ENCODE measurements at regions not wholly inside any gene's neighbourhood (a gene's known extent, or its start where the extent isn't known, plus 50 kb on each side); places are given as distances from the start of the nearest gene placed in this dataset.

DNA sequence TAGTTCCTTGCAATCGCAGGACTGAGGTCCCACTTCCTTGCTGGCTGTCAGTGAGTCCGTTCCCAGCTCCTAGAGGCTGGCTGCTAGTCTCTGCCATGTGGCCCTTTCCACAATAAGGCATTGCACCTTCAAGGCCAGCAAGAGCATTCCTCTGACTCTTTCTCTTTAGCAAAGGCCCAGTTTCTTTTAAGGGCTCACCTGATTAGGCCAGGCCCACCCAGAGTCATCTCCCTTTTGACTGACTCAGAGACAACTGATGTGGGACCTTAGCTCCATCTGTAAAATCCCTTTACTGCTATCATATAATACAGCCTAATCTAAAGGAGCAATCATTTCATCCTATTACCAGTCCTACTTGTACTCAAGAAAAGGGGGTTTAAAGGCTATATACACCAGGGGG lies 278.2 kb downstream of the SLC4A3 start:
- DNase-seq = no peak

DNA sequence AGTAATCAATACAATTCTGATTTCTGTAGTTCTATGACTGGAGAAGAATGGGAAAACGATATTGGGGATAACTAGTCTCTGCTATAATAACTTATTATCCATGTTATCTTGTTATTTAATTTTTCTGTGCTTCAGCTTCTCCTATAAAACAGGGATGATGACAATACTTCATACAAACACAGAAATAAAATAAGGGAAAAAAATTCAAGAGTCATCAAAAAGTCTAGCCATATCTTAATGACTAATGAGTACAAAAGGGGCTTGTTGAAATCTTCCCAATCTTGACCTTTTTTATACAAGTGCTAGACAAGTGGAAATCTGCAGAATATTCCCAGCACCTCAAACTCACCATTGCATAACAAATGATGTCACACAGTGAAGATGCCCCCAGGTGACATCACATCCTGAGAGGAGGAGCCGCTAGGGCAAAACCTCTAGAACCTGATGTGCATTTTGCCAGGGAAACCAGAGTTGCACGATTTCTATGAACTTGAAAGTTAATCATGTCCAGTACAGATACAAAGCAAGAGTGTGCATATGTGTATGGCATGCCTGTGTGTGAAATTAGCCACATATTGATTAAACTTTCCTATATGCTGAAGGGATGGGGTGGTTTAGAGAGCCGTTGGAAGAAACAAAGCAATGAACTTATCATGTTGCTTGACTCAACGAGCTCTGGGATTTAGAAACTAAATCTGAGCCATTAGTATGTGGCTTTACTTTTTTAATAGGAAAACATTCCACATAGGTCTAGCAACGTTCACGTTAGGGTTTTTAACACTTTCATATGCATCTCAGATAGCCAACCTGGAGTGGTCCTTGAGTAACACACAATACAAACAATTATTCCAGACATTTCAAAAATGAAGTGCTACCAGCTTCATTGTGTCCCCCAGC lies 278.9 kb downstream of the SLC4A3 start:
- DNase-seq = no peak

DNA sequence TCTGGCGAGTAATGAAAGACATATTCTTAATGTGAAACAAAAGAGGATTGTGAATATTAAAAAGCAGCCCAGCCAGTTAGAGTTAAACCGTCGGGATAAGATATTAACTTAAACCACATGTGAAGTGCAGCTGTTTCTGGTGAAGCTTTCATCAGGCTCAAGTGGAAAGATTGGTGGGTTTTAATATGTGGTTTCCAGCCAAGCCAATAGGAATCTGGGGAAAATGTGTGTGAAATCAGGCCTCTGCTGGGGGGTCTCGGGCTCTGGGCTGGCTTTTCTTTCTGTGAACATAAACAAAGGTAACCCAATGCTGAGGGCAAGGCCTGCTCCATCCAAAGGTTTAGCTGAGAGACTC lies 279.6 kb downstream of the SLC4A3 start:
- no peak for DNase-seq

DNA sequence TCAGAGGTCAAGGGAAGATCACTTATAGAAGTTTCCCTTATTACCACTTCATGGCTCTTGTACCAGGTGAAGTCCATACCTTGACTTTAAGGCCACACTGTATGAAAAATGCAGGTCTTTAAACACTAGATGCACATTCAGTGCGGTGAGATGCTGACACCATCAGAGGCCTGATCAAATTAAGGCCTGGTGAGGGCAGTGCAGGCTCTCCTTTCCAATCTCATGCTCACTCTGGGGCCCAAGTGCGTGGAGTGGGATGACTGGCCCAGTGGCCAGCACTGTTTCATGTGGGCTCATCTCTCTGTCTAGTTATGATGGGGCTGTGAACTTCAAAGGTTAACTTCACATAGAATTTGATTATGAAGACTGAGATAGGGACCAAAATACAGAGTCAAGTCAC lies 281.1 kb downstream of the SLC4A3 start:
- DNase-seq = no peak

DNA sequence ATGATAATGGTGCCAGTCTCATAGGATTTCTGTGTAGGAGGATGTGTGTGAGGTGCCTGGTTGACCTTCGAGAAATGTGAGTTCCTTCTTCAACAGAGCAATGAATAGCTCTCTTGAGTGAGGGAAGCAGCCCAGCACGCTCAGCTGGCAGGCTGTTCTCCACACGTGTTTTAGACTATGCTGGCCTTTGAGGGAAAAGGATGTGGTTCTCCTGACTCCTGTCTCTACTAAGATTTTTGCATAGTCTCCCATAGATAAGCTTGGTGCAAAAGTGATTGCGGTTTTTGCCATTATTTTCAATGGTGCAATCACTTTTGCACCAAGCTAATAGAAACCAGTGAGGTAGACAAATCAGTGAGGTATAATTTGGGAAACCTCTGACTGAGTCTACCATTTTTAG lies 284.1 kb downstream of the SLC4A3 start:
- DNase-seq = no peak

DNA sequence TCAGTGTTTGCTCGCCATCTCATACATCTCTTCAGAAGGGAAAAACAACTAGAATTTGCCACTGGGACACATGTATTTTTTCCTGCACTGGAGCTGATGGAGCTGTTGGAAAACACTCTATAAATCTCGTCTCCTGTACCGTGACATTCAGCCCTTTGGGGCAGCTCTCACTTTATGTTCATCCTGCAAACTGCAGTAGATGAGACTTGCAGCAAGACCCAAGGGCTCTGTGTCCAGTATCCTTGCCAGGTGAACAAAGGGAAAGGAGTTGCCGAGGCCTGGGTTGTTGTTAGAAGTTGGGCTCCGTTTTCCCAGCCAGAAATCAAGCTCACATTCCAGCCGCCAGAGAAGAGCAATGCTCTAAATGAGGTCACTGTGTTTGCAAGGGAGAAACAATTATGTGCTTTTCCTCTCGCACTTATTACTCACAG lies 285.1 kb downstream of the SLC4A3 start:
- DNase-seq = no peak

DNA sequence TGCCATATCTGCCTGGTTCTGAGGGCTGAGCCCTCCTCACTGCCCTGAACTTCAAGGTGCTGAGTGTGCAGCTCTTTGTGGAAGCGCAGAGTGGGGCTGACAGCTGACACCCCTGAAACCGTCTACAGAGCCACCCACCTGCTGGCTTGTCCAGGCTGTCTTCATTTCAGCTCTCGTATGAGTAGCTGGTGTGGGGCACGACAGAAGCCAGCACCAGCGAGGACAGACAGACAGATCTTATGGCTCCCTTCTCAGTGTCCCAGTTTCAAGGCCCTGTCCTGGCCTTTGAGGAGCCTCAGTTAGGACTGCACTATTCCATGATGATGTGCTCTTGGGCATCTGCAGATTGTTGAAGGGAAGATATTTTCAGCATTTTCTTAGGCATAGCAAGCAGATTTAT lies 287.1 kb downstream of the SLC4A3 start:
- no peak for DNase-seq

DNA sequence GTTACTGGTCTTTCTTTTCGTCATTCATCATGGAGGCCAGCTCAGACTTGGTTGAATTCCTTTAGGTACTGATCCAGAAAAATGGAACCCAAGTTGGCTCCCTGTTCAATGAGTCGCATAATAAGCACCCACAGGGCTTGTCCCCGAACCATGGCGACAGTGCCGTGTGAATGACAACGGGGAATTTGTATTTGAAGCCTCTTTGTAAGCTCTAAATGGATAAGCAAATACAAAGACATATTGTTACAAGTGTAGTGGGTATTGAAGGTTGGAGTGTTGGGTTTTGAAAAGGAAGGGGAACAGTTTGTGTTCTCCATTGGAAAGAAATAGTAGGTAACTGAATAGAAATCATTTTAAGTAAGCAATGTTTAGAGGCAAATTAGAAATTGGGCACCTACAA lies 288.9 kb downstream of the SLC4A3 start:
- DNase-seq = no peak

DNA sequence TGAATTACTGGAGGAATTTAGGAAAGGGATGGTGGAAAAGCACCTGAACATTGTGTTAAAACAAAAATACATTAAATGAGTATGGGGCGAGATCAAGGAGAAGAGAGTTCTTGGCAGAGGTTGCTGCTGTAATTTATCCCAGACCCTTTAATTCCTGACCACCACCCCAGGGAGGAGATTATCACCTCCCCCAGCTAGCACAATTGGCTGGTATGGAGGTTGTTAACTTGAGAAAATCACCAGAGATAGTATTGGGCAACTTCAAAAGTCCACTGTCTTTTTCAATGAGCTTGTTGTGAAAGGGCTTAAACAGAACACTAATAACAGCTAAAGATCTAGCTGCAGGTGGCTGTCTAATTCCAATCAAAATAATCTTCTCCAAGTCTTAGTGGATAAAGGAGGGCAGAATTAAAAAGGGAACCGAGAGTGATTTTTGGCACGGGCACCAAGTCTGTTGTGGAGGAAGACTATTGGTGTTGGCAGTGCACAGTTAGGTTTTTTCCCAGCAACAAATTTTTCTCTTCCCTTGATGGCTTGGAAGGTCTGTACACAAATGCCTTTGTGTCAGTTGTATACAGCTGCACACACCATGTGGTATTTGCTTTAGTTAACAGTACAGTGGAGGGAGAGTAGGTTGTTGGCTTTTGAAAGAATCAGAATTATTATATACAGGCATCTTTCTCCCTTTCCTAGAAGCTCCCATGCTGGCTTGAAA lies 289.5 kb downstream of the SLC4A3 start:
- no peak for DNase-seq

DNA sequence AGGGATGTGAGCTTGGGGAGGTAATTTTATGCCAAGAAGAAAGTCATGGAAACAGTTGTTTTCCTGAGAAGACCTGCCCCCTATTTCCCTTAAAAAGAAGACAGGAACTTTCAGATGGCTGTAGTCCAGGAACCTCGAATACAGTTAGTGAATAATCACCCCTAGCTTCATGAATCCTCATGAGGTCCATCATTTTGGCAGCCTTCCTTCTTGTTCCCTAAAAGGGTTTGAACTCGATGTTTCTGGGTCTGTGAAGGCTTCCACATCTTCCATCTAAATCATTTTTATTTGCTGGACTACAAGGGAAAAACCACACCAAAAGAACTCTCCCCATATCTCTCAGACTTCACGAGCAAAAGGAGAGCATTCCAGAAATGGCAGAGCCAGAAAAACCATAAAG lies 290.8 kb downstream of the SLC4A3 start:
- no peak for DNase-seq

DNA sequence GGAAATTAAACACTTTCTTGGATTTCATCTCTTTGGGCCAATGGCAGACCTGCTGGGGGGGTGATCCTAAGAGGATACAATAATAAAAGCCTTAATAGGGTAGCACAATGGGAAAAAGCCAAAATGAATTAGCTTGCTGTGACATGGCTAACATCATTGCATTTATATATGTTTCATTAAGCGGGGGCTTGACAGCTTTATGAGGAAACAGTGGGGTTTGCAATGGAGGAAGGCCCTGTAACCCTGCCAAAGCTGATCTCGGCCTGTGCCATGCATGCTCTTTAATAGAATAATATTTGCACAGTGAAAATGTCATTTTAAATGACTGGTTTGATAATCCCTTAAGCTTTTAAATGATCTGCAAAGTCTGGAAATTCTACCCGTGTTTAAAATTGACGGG lies 291.5 kb downstream of the SLC4A3 start:
- DNase-seq = no peak

DNA sequence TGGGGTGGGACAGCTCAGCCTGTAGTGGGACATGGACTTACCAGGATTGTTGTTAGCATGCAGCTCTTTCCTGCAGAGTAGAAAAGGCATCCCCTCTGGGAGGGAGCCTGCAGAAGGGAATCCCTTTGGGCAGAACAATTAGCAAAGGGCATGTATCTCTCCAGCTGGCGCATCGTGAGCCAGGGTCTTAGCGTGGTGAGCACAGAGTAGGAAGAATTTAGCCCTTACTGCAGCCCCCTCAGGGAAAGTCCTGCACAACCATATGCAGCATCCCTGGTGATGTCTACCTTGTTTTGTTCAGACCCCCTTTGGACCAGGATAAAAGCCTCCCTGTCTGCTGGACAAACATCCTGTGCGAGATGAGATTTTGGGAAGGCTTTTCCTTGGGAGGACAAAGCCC lies 292.1 kb downstream of the SLC4A3 start:
- no peak for DNase-seq

DNA sequence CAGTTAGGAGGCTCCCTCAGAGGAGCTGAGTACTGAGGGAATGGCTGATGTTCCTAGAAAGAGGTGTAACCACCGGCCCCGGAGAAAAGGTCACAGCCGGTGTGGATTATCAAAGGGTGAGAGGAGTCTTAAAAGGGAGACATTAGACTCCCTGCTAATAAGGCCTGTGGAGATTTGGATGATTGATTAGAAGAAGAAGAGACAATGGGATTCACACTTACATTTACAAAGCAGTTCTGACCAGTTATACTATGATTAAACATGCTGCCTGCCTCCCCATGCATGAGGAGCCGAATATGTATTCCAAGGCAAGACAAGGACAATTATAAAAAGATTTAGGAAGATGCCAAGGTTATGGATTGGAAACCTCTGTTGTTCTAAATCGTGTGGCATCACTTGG lies 302.4 kb downstream of the SLC4A3 start:
- DNase-seq = no peak

DNA sequence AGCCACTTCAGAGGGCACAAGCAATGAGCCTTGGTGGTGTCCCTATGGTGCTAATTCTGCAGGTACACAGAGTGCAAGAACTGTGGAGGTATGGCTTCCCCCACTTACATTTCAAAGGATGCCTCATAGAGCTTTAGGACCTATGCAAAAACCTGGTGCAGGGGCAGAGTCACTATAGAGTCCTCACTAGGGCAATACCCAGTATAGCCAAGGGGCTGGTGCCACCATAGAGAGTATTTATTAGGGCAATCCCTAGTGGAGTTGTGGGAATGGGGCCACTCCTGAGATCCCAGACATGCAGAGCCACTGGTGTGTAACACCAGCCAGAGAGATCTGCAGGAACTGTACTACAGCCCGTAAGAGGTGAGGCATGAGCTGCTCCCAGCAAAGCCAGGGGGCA lies 312.2 kb downstream of the SLC4A3 start:
- no peak for DNase-seq

DNA sequence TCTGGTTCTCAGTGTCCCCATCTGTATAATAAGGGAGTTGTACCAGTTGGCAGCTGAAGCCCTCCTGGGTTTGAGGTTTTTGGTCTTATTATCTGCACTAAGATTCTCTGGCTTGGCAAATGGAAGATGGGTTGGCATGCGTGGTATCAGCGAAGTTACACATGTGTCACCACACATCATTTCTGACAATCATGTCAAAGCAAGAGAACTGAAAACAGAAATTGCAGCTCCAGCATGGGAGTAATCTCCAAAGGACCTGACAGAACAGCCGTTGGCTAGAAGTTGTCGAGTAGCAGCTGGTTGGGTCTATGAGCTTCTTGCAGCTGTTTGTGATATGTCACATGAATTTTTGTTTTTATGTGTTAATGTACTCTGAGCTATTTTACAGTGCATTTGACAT lies 317.4 kb downstream of the SLC4A3 start:
- DNase-seq = no peak

DNA sequence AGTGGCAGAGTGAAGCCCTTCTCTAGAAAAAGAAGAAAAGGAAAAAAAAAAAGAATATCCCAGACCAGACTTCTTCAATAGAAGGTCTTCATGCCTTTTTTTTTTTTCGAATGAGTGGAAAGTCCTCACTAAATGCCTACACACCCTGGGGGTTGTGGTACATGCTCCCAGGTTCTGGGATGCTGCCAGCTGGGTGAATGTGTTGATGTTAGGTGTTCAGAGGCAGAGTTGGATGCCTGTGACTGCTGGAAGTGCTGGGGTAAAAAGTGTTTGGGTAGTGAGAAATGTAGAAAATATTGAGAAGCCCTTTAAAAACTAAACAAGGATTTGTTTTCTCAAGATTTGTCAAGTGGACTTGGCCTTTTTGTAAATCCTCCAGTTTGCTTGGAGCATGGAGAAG lies 318.6 kb downstream of the SLC4A3 start:
- no peak for DNase-seq

DNA sequence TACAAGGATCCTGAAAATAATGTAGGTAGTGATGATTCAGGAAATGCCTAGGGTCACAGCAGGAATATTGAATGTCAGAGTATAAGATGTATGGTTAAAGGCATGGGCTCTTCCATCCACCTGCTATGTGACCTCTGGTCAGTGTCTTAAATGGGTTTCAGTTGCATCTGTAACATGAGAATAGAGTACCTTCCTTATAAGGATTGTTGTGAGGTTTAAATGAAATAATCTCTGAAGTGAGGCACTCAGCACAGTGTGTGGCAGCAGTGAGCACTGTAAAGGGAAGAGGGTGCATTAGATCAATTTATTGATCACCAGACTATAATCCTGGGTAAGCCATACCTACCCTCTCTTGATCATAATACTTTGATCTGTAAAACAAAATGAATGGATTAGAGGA lies 319.1 kb downstream of the SLC4A3 start:
- DNase-seq = no peak

DNA sequence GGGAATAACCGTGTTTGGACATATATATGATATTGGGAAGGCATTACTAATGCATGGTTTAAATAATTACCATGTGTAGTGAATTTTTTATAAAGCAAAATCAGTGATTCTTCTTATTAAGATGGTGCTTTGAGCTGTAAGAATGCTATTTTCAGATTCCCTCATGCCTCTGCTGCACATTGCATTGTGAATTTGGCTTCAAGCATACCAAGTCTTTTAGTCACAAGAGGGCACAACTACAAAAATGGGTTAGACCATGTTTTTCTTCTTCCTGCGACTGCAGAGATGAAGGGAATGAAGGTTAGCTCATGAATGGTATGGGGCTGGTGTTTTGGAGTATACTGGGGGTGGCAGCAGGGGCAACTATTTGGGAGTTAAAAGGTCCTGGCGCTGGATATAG lies 320.1 kb downstream of the SLC4A3 start:
- no peak for DNase-seq

DNA sequence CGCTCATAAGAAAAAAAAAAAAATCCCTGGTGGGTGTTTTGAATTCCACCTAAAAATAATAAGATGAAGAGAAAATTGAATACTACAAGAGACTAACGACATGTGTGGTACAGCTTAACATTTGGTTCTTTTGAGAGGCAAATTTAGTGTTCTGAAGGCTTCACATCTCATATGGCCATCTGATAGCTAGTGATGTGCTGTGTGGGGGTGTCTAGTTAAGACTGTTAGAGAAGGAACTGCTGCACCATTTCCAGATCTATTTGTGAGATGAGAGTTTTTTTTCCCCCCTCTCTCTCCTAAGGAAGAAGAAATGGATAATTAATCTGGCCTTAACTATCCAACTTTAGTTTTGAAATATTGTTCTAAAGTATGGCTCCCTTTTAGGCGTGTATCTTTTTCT lies 321.6 kb downstream of the SLC4A3 start:
- DNase-seq = no peak

DNA sequence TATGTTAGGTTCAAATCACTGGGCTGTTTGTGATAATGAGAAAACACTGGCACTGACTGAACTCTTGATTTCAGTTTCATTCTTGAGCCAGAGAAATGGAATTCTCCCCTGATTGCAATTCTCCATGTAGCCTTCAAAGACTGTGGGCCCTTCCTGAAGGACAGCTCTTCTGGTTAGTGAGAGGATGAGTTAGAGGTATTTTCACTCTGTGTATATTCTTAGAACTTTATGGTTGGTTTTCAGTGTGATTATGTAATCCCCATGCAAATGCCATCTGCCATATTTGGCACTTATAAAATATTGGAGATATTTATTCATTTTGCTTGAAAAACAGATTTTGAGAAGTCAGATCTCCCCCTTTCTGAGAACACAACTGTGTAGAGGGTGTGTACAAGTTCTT lies 323.7 kb downstream of the SLC4A3 start:
- no peak for DNase-seq

DNA sequence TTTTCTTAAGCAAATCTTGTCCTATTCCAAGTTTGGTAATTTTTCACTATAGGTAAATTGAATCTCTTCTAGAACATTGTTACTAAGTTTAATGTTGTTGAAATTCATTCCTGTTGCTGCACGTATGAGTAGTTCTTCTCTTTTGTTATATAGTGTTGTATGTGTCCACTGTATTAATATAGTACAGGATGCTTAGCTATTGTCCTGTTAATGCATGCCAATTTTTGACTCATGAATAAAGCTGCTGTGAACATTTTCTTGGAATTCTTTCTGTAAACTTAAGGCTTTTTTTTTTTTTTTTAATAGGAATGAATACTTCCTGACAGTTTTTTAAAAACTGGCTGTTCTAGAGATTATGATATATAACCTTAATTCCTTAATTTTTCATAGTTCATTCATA lies 326.9 kb downstream of the SLC4A3 start:
- no peak for DNase-seq

DNA sequence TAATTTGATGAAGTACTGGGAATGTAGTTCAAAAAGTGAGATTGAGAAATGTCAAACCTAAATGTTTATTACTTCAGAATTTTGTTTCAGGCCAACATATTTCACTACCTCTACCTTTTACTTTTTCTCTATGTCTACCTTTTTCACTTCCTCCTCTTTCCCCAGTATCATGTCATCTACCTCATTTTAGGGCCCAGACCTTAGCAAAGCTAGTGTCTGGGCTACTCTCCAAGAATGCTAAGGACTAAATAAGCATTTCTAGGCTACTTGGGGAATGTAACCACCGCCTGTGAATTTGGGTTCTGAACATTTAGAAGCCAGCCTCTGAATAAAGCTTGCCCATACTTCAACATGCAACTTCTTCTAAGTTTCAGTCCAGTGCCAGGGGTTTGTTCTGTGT lies 330.4 kb downstream of the SLC4A3 start:
- DNase-seq = no peak

DNA sequence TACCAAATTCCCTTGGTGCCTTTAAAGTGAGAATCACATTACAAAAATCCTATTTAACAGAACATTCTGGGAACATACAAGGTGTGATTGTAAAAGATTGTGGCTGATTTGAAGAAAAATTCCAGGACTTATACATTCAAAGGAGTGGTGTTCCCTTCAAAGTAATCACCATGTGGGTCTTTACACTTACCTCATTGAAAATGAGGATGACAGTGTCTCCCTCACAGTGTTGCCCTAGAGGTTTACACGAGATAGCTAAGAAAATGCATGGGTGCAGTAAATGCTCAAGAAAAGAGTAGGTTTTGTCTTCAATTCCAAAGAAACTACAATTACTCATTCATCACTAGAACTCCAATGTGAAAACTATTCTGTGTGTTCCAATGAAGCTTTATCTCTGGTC lies 331.5 kb downstream of the SLC4A3 start:
- DNase-seq = no peak

DNA sequence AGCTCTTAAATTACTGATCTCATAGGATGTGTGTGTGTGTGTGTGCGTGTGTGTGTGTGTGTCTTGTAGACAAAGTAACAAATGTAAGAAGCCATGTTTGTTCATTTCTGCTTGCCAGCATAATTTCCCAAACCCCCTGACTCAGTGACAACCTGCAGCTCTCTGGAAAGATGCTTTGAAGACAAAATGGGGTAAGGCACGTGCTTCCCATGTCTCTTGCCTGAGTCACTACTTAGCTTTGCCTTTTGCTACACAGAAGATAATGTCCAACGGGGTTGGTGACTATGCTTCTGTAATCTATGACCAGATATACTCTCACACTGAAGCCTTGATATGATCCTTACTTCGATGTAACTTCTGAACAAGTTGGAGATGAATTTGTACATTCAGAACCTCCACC lies 332.0 kb downstream of the SLC4A3 start:
- DNase-seq = no peak
